Aorta (tissue), 5 donors: ENCODE measurements at regions not wholly inside any gene's neighbourhood (a gene's known extent, or its start where the extent isn't known, plus 50 kb on each side); places are given as distances from the start of the nearest gene placed in this dataset.

Experiments
- ATAC-seq: fragments of 200-7000 bp; cut with Tn5 transposase; one replicate; pipeline ENCODE4 v1.9.1; 2022; ENCODE audit warnings: moderate library complexity; ENCODE audit not compliant: low FRiP score
- DNase-seq, 2 donors: peaks; one replicate each; pipeline ENCODE4 v3.0.0-alpha.2; 2020
- H3K27ac ChIP-seq, 2 donors: one replicate each; pipeline ENCODE4 v1.5.1; 2013; ENCODE audit warnings: low read length in 2 of 2, mild to moderate bottlenecking in 2 of 2, moderate library complexity in 2 of 2, control low read depth in 1 of 2, inconsistent platforms in 1 of 2, low read depth in 1 of 2
- H3K27me3 ChIP-seq, 2 donors: one replicate each; pipeline ENCODE4 v1.6.1; 2013; ENCODE audit warnings: control low read depth in 1 of 2, low read length in 1 of 2, mild to moderate bottlenecking in 1 of 2, moderate library complexity in 1 of 2; ENCODE audit not compliant: insufficient read depth in 2 of 2, control insufficient read depth in 1 of 2
- H3K36me3 ChIP-seq, 2 donors: one replicate each; pipeline ENCODE4 v1.6.1; 2013; ENCODE audit warnings: control low read depth in 1 of 2, low read length in 1 of 2, mild to moderate bottlenecking in 1 of 2; ENCODE audit not compliant: insufficient read depth in 2 of 2, control insufficient read depth in 1 of 2
- H3K4me1 ChIP-seq, 2 donors: one replicate each; pipeline ENCODE4 v1.6.1; 2013; ENCODE audit warnings: low read length in 2 of 2, control low read depth in 1 of 2, mild to moderate bottlenecking in 1 of 2, moderate library complexity in 1 of 2; ENCODE audit not compliant: insufficient read depth in 2 of 2, control insufficient read depth in 1 of 2
- H3K4me3 ChIP-seq, 2 donors: one replicate each; pipeline ENCODE4 v1.5.1; 2013; ENCODE audit warnings: low read length in 2 of 2, control low read depth in 1 of 2, mild to moderate bottlenecking in 1 of 2
- H3K9me3 ChIP-seq: one replicate; pipeline ENCODE4 v1.6.1; 2013; ENCODE audit warnings: mild to moderate bottlenecking, low read length; ENCODE audit not compliant: control insufficient read depth
- WGBS, 2 donors: extraction: QIAGEN DNeasy Blood & Tissue Kit; methylation state at CpG; one replicate each; pipeline ENCODE4 v1.1.7; 2013; 5-methylcytosine and 5-hydroxymethylcytosine counted together
- intact Hi-C, 2 donors: fragments of 100-400 bp; cut with DNase I; formaldehyde crosslinking; loops; one replicate each; pipeline versions ENCODE4 v1.14.2 to v1.15.0; 2022
- donor health status: healthy with polysubstance abuse.
- donor health status: Bipolar disorder and iron deficiency.
- donor health status: DM: no; HTN: no; CAD: no.
- donor health status: DM: no; HTN: no; CAD: no.
- donor health status: DM: yes; HTN: yes; CAD: no.

GRCh38 chr15:91625506-91625905 lies 228.0 kb upstream of the SLCO3A1 start:
- Histone ChIP-seq H3K27me3 (no peaks in the 10 kb centered on the region), H3K36me3 (no peaks in the 10 kb centered on the region), H3K27ac (no peak overlapping the region), H3K4me3 (no peak overlapping the region), H3K9me3 (peaks cover 2% of the 10 kb centered on the region), H3K4me1 (no peaks in the 10 kb centered on the region)
- 94% methylated on average over 6 of the region's 6 CpGs for WGBS, 2 donors
- DNase-seq: no peak
- no peak for ATAC-seq
- intact Hi-C loops: no loop called here

GRCh38 chr15:91627473-91628278 lies 225.8 kb upstream of the SLCO3A1 start:
- no peak overlapping the region for H3K27ac ChIP-seq

GRCh38 chr15:91630090-91630489 lies 223.4 kb upstream of the SLCO3A1 start:
- ATAC-seq (no peak), DNase-seq (no peak)
- Histone ChIP-seq H3K4me3 (no peak overlapping the region), H3K9me3 (peaks cover 2% of the 10 kb centered on the region), H3K4me1 (no peaks in the 10 kb centered on the region), H3K27ac (no peak overlapping the region), H3K36me3 (no peaks in the 10 kb centered on the region), H3K27me3 (no peaks in the 10 kb centered on the region)
- WGBS, 2 donors: 47 to 62% methylated on average over 6 of the region's 6 CpGs
- intact Hi-C loops: loop anchor here (5.0 to 10.0 kb wide), 2 partner anchors 55 to 202 kb away; no protein-coding TSS in a partner anchor

More at GRCh38 chr15:91627473-91628278, 225.8 kb upstream of the SLCO3A1 start:
- Histone ChIP-seq H3K9me3 (peaks cover 2% of the 10 kb centered on the region), H3K4me1 (no peaks in the 10 kb centered on the region), H3K4me3 (no peak overlapping the region), H3K27me3 (no peaks in the 10 kb centered on the region), H3K36me3 (no peaks in the 10 kb centered on the region)
- intact Hi-C loops: no loop called here
- DNase-seq (no peak), ATAC-seq (no peak)
- 23 to 27% methylated on average over 11 of the region's 11 CpGs for WGBS, 2 donors

- H3K36me3 ChIP-seq: no peaks in the 10 kb centered on the region
- H3K4me3 ChIP-seq: no peak overlapping the region
- WGBS, 2 donors: 88 to 89% methylated on average over 2 of the region's 2 CpGs
- intact Hi-C loops: loop anchor here (5.0 to 10.0 kb wide), 2 partner anchors 57 to 200 kb away; no protein-coding TSS in a partner anchor
- ATAC-seq (no peak), DNase-seq (no peak)
- H3K4me1 ChIP-seq: no peaks in the 10 kb centered on the region
- no peaks in the 10 kb centered on the region for H3K27me3 ChIP-seq
- H3K27ac ChIP-seq: no peak overlapping the region
- peaks cover 2% of the 10 kb centered on the region for H3K9me3 ChIP-seq
Observed at GRCh38 chr15:91632176-91632575, 221.3 kb upstream of the SLCO3A1 start.

GRCh38 chr15:91632981-91633380 lies 220.5 kb upstream of the SLCO3A1 start:
- no peak for DNase-seq
- no peaks in the 10 kb centered on the region for H3K36me3 ChIP-seq
- no peak overlapping the region for H3K27ac ChIP-seq
- intact Hi-C loops: loop anchor here (5.0 to 10.0 kb wide), 2 partner anchors 58 to 199 kb away; no protein-coding TSS in a partner anchor
- H3K4me1 ChIP-seq: no peaks in the 10 kb centered on the region
- H3K9me3 ChIP-seq: peaks cover 2% of the 10 kb centered on the region
- WGBS, 2 donors: 93 to 94% methylated on average over 9 of the region's 9 CpGs
- H3K27me3 ChIP-seq: no peaks in the 10 kb centered on the region
- no peak overlapping the region for H3K4me3 ChIP-seq
- no peak for ATAC-seq

- Histone ChIP-seq H3K27ac (no peak overlapping the region), H3K4me3 (no peak overlapping the region), H3K4me1 (no peaks in the 10 kb centered on the region), H3K27me3 (no peaks in the 10 kb centered on the region), H3K9me3 (no peaks in the 10 kb centered on the region), H3K36me3 (no peaks in the 10 kb centered on the region)
- intact Hi-C loops: loop anchor here (5.0 to 10.0 kb wide), 2 partner anchors 59 to 198 kb away; no protein-coding TSS in a partner anchor
- 94 to 97% methylated on average over 3 of the region's 3 CpGs for WGBS, 2 donors
- ATAC-seq (no peak), DNase-seq (no peak)
Observed at GRCh38 chr15:91634179-91634578, 219.3 kb upstream of the SLCO3A1 start.

- Histone ChIP-seq H3K36me3 (no peaks in the 10 kb centered on the region), H3K4me1 (no peaks in the 10 kb centered on the region), H3K27me3 (no peaks in the 10 kb centered on the region), H3K27ac (no peak overlapping the region), H3K4me3 (no peak overlapping the region), H3K9me3 (peaks cover 2% of the 10 kb centered on the region)
- intact Hi-C loops: loop anchor here in 1 of 2 donors (10.0 kb wide), 1 partner anchor 60 kb away; no protein-coding TSS in a partner anchor
- WGBS, 2 donors: 66 to 71% methylated on average over 2 of the region's 2 CpGs
- DNase-seq: no peak
- ATAC-seq: no peak
Observed at GRCh38 chr15:91635080-91635479, 218.4 kb upstream of the SLCO3A1 start.

- Histone ChIP-seq H3K4me3 (no peak overlapping the region), H3K27ac (no peak overlapping the region), H3K9me3 (peaks cover 2% of the 10 kb centered on the region), H3K27me3 (no peaks in the 10 kb centered on the region), H3K36me3 (no peaks in the 10 kb centered on the region), H3K4me1 (no peaks in the 10 kb centered on the region)
- DNase-seq (no peak), ATAC-seq (no peak)
- WGBS, 2 donors: 93 to 95% methylated on average over 1 of the region's 1 CpG
- intact Hi-C loops: loop anchor here in 1 of 2 donors (10.0 kb wide), 1 partner anchor 61 kb away; no protein-coding TSS in a partner anchor
Observed at GRCh38 chr15:91635641-91636040, 217.9 kb upstream of the SLCO3A1 start.

- H3K27ac ChIP-seq: no peak overlapping the region
- intact Hi-C loops: no loop called here
- 89 to 91% methylated on average over 2 of the region's 2 CpGs for WGBS, 2 donors
Observed at GRCh38 chr15:91649016-91649415, 204.5 kb upstream of the SLCO3A1 start.

More at GRCh38 chr15:91649016-91649415, 204.5 kb upstream of the SLCO3A1 start:
- H3K4me3 ChIP-seq: no peak overlapping the region
- DNase-seq (no peak), ATAC-seq (no peak)
- no peaks in the 10 kb centered on the region for H3K4me1 ChIP-seq
- no peaks in the 10 kb centered on the region for H3K27me3 ChIP-seq
- H3K36me3 ChIP-seq: no peaks in the 10 kb centered on the region
- peaks cover 4% of the 10 kb centered on the region for H3K9me3 ChIP-seq
